COLO668 (cell line): ENCODE measurements at regions not wholly inside any gene's neighbourhood (a gene's known extent, or its start where the extent isn't known, plus 50 kb on each side); places are given as distances from the start of the nearest gene placed in this dataset.

Experiments
- DNase-seq: peaks from one replicate; lab custom pipeline; 2025; ENCODE audit not compliant: unreplicated experiment; lab: John Stamatoyannopoulos, UW

DNA sequence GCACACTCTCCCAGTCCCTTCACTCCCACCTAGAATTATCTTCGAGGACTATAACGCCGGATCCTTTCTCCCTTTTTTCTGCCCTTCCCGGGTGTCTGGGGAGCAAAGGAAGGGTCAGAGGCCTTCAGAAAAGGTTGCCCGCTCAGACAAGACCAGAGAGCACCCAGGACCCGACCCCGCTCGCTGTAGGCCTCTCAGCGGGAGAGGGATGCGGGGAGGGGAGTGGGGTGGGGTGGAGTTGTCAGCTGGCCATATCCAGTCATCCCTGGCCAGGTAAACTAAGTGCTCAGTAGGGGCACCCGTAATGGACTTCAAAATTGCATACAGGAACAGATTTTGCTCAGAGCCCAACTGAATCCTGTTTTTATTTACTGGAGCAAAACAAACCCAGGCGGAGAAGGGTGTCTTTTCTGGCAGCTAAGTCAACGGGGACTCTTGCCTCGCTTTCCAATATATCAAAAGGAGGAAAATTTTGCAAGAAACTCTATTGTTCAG is 65.0 kb downstream of the NOL4 start:
- DNase-seq: peak; percentile 74

DNA sequence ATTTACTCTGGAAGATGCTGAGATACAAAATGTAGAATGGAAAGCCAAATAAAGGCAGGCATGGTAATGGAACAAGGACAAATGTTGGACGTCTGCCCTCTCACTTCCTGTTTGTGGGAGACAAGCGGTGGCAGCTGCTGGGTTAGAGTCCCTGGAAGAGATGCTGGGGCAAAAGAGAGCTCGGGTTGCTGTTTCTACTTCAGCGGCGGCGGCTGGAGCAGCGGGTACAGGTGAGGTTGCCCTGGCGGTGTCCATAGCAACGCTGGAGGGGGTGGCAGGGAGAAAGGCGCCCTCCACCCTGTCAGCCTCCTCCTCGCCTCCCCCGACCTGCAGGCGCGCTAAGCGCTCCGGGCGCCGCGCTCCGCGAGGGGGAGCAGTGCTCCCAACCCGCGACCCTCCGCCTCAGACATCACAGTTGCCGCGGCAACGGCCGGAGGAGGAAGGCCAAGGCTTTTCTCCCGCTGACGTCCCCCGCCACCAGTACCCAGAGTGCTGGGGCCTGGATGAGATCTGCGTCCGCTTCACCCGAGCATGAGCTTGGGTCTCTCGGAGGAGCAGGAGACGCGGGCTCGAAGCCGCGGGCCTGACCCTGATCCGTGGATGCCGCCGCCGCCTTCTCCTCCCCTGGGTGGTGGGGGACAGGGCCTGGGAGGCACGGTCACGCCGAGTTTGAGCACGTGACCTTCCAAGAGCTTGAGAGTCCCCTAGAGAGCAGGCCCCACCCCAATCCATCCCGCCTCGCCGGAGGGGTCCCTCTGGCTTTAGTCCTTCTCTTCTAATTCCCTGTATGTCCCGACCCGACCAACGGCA is 65.6 kb downstream of the NOL4 start:
- peak; percentile 98 for DNase-seq

- DNase-seq: peak; percentile 16
Observed at GRCh38 chr18:34153711-34154110, 71.0 kb downstream of the NOL4 start.

GRCh38 chr18:34131006-34131405 is 93.7 kb downstream of the NOL4 start:
- no peak for DNase-seq

DNA sequence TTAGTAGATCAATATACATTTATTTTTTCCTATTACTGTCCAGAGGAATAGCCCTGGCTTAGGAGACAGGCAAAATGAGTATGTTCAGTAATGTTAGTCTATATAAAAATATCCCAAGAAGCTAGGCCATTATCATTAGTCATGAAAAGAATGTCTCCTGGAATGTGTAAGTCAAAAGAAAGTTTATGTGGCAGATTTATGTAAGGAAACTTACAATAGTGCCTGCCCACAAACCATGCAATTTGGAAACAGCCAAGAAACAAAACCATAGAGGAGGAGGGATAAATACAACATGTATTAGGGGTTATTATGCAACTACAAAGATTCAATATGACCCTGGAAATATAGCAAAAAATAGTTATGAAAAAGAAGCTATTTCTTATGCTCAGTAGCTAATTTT is 96.3 kb downstream of the NOL4 start:
- no peak for DNase-seq

DNA sequence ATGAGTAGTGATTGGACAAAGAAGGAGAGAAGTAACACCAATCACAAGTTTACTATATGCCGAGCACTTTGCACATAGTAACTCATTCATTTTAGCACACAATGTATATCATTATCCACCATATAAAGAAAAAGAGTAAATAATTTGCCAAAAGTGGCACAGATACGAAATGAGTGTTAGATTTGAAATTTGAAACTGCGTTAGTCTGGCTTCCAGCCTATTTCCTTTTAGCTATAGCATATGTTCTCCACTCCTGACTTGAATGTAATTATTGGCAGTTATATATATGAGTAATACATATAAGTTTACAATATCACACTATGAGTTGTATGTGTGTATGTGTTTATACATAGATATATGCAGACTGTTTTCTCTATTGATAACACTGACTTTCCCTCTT is 98.6 kb downstream of the NOL4 start:
- DNase-seq: no peak

DNA sequence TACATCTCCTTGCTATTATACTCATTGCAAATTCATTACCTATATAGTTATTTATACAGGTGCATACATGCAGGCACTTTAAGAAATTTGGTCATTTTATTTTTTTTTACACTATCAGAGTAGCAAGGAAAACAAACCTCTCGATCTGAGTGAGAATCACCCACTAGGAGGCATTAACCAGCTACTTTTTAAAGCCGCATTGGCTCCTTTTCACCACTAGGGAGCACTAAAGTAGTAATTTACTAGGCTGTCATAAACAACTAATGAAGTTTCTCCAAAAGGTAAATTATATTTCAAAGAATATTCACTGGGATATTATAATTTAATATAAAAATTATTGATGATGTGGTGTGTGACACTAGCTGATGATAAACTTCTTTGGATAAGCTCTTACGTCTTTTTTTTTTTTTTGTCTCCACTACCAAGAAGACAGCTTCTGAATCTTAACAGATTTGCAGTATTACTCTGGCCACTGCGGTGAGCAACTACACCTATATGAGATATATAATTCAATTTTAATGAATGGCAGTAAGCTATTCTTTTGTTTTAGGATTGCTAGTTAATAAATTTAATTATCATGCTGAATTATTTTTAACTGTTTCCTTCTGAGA is 101.9 kb downstream of the NOL4 start:
- peak; percentile 49 for DNase-seq

DNA sequence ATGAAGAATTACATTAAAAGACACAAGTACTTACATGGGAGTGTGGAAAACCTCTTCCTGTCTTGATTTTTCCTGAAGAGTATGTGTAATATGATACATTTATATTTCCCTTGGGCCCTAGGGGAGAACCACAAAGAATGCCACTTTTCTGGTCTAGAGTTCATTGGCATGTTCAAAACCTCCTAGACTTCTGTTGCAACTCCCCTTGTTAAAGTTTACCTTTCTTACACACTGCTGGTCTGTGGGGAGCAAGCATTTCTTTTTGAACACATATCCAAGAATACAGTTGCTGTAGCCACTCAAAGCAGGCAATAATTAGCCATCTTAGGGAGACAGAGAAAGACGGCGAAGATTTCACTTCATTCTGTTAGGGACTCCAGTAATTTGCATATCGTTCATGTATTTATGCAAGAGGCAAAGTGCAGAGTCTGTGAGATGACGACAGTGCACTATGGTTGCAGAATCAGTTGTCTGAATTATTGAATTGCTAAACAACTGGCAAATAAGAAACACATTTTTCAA is 103.5 kb downstream of the NOL4 start:
- DNase-seq: no peak

DNA sequence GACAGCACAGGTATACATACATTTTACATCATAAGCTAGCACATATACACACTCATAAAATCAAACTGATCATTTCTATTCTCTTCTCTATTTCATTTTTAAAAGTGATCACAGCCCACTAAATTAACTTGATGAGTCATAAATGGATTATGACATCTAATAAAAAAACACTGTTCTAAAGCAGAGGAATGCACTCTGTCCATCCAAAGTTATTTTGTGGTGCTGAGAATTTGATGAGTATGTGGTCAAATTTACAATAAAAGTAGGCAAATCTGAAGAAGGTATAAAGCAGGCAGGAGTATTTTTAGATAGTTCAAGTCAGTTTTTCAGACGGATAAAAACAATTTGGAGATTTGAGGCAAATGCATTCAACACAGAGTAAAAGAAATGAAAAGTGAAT is 104.4 kb downstream of the NOL4 start:
- DNase-seq: no peak

GRCh38 chr18:34117319-34117718 is 107.4 kb downstream of the NOL4 start:
- DNase-seq: peak; percentile 30

DNA sequence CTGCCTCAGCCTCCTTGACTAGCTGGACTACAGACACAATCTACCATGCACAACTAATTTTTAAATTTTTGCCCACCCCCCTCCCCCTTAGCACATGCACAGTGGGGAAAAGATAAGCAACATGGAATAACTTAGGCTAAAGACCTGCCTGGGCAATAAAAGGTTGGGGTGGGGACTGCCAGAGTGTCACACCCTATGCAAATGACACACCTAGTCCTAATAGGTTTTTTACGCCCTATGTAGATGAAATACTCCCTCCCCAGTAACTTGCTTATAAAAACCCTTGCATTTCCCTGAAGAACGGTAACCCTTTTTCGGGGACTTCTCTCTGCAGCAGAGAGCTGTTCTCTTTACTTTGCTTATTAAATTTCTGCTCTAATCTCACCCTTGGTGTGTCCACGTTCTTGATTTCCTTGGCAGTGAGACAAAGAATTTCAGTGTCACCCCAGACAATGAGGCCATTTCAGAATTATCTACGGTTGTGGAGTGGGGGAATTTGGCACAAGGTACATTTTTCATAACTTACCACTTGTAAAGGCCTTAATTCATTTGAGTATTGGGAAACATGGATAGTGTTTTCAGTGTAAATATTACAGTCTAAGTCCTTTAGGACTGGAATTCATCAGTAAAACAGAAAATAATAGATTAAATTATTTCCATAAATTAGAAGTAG is 109.2 kb downstream of the NOL4 start:
- no peak for DNase-seq

DNA sequence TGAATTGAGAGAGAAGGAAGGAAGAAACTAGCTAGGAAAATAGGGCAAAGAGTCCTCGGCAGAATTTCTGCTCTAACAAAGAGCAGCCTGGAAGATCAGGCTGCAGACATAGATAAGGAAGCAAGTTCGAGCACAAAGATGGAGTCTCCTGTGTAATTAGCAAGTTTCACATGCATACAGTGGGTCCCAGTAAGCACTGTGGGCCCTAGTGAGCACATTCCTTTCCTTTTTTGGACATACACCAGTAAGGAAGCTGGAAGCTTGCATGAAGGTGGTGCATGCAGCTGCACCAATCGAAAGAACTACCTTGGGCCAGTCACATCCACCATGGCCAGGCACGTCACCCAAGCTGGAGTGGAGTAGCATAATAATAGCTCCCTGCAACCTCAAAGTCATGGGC is 109.7 kb downstream of the NOL4 start:
- no peak for DNase-seq

GRCh38 chr18:34108206-34108605 is 116.5 kb downstream of the NOL4 start:
- no peak for DNase-seq

DNA sequence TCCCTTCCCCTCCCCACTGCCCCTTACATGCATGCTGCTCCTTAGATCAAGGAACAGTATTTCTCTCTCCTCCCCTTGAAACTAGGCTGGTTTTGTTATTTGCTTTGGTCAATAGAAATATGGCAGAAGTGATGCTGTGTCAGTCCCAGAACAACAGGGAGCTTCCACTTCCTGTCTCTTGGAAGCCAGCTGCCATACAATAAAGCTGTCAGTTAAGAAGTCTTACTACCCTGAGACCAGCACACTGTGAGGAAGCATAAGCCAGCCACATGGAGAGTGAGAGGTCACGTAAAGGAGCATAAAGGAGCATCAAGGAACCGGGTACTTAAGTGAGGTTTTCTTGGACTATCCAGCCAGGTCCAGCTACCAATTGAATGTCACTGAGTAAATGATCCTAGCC is 126.6 kb downstream of the NOL4 start:
- DNase-seq: no peak

DNA sequence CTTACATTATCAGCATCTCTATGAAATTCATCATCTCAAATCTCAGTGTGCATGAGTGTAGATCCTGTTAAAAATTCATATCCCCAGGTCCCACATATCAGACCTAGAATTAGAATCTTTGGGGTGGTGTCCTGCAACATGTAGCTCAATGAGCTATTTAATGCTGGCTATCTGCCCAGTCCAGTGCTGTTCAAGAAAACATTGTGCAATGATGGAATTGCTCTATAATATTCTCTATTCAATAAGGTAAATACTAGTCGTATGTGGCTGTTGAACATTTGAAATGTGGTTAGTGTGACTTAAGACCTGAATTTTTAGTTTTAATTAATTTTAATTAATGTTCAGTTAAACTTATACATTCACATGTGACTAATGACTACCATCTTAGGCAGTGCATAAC is 127.4 kb downstream of the NOL4 start:
- no peak for DNase-seq

- no peak for DNase-seq
Observed at GRCh38 chr18:34094148-34094547, 130.6 kb downstream of the NOL4 start.

GRCh38 chr18:34092796-34093195 is 131.9 kb downstream of the NOL4 start:
- no peak for DNase-seq

DNA sequence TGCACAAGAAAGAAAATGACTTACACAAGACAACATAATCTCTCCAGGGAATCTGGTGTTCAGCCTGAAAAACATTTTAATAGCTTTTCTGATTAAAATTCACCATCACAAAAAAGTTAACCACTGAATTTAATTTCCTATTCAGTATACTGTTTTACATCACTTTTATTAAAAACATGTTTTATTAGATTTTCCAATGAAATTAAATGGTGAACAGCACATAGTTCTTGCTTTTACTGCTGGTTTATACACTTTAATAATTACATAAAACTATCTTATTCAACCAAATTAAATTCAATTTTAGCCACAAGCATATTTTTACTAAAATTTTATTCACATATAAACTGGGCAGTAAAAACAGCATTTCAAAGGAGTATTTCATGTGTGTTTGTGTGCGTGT is 138.3 kb downstream of the NOL4 start:
- DNase-seq: no peak

GRCh38 chr18:34085140-34085739 is 139.5 kb downstream of the NOL4 start:
- DNase-seq: no peak

DNA sequence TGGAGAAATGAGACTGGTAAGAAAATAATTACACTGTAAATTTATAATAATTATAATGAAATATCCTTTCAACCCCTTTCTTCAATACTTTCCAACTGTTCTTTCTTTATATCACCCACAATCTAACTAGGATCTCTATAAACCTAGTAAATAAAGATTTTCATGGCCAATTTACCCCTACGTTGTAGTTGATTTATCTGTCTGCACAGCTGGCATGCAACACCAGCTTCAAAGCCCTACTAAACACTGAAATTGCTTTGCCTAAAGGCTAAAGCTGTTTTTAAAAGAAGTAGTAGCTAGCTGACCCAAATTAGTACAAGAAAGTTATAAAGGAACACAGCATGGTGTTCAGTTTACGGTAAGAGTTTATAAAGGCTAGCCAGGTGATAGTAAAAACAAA is 140.1 kb downstream of the NOL4 start:
- no peak for DNase-seq

GRCh38 chr18:34083910-34084535 is 140.7 kb downstream of the NOL4 start:
- no peak for DNase-seq
